H1 (cell line): ENCODE measurements at regions not wholly inside any gene's neighbourhood (a gene's known extent, or its start where the extent isn't known, plus 50 kb on each side); places are given as distances from the start of the nearest gene placed in this dataset.

Source experiments
- BRCA1 ChIP-seq: IDR thresholded peaks from 2 replicates; pipeline ENCODE4 v1.6.1; 2012; ENCODE audit warnings: low read depth, low read length, improper control_type of control experiment
- CHD1 ChIP-seq: IDR thresholded peaks from 2 replicates; pipeline ENCODE4 v1.6.1; 2012; ENCODE audit warnings: low read depth, low read length, improper control_type of control experiment
- CHD2 ChIP-seq: IDR thresholded peaks from 2 replicates; pipeline ENCODE4 v1.6.1; 2012; ENCODE audit warnings: low read length, improper control_type of control experiment
- EZH2 ChIP-seq: fragments of 200-600 bp; sonication (generic); IDR thresholded peaks from 2 replicates; pipeline ENCODE4 v1.7.1; 2012; ENCODE audit warnings: low read depth, mild to moderate bottlenecking, moderate library complexity, low read length, inconsistent platforms; ENCODE audit not compliant: severe bottlenecking
- KDM5A ChIP-seq: fragments of 200-600 bp; IDR thresholded peaks from 2 replicates; pipeline ENCODE4 v1.7.1; 2012; ENCODE audit warnings: mild to moderate bottlenecking, low read length, inconsistent platforms, mixed read lengths
- NANOG ChIP-seq: IDR thresholded peaks from 2 replicates; pipeline ENCODE4 v1.6.1; 2011; ENCODE audit warnings: low read length, low read depth, mild to moderate bottlenecking, inconsistent platforms; ENCODE audit not compliant: insufficient read depth, poor library complexity, severe bottlenecking
- SIRT6 ChIP-seq: IDR thresholded peaks from one replicate; pipeline ENCODE4 v1.7.1; 2012; ENCODE audit warnings: low read length, inconsistent platforms
- SP4 ChIP-seq: IDR thresholded peaks from 2 replicates; pipeline ENCODE4 v1.6.1; 2012; ENCODE audit warnings: low read length, inconsistent platforms
- SUZ12 ChIP-seq: fragments of 200-600 bp; sonication (generic); IDR thresholded peaks from 2 replicates; pipeline ENCODE4 v1.6.1; 2012; ENCODE audit warnings: mild to moderate bottlenecking, inconsistent platforms, low read length, moderate library complexity, mixed read lengths
- YY1 ChIP-seq: IDR thresholded peaks from 2 replicates; pipeline ENCODE4 v1.6.1; 2011; ENCODE audit warnings: low read depth, mild to moderate bottlenecking, low read length
- TF ChIP-seq, protein P1 (sequence below): fragments of 300-600 bp; sonication (generic); IDR thresholded peaks from 2 replicates; pipeline ENCODE4 v1.7.1; 2012; ENCODE audit warnings: low read length, moderate library complexity, mild to moderate bottlenecking, inconsistent platforms; ENCODE audit not compliant: insufficient replicate concordance

DNA sequence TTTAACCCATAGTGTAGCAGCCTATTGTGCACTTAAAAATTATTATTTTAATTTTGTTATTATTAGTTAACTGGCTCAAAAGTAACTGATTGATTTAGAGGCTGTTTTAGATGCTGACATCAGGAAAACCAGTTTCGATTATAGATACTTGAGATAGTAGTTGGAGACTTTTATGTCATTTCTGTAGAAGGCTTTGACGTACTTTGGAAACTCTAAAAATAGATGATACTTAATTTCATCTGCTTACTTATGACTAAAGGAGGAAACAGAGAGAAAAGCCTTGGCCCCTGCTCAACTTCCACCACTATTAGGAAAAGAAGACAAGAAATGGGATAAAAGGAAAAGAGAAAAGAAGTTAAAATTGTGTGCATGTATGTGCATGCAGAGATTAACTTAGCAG, 219.3 kb upstream of the HMGA2 start (continued):
- TF ChIP-seq, protein P1, sequence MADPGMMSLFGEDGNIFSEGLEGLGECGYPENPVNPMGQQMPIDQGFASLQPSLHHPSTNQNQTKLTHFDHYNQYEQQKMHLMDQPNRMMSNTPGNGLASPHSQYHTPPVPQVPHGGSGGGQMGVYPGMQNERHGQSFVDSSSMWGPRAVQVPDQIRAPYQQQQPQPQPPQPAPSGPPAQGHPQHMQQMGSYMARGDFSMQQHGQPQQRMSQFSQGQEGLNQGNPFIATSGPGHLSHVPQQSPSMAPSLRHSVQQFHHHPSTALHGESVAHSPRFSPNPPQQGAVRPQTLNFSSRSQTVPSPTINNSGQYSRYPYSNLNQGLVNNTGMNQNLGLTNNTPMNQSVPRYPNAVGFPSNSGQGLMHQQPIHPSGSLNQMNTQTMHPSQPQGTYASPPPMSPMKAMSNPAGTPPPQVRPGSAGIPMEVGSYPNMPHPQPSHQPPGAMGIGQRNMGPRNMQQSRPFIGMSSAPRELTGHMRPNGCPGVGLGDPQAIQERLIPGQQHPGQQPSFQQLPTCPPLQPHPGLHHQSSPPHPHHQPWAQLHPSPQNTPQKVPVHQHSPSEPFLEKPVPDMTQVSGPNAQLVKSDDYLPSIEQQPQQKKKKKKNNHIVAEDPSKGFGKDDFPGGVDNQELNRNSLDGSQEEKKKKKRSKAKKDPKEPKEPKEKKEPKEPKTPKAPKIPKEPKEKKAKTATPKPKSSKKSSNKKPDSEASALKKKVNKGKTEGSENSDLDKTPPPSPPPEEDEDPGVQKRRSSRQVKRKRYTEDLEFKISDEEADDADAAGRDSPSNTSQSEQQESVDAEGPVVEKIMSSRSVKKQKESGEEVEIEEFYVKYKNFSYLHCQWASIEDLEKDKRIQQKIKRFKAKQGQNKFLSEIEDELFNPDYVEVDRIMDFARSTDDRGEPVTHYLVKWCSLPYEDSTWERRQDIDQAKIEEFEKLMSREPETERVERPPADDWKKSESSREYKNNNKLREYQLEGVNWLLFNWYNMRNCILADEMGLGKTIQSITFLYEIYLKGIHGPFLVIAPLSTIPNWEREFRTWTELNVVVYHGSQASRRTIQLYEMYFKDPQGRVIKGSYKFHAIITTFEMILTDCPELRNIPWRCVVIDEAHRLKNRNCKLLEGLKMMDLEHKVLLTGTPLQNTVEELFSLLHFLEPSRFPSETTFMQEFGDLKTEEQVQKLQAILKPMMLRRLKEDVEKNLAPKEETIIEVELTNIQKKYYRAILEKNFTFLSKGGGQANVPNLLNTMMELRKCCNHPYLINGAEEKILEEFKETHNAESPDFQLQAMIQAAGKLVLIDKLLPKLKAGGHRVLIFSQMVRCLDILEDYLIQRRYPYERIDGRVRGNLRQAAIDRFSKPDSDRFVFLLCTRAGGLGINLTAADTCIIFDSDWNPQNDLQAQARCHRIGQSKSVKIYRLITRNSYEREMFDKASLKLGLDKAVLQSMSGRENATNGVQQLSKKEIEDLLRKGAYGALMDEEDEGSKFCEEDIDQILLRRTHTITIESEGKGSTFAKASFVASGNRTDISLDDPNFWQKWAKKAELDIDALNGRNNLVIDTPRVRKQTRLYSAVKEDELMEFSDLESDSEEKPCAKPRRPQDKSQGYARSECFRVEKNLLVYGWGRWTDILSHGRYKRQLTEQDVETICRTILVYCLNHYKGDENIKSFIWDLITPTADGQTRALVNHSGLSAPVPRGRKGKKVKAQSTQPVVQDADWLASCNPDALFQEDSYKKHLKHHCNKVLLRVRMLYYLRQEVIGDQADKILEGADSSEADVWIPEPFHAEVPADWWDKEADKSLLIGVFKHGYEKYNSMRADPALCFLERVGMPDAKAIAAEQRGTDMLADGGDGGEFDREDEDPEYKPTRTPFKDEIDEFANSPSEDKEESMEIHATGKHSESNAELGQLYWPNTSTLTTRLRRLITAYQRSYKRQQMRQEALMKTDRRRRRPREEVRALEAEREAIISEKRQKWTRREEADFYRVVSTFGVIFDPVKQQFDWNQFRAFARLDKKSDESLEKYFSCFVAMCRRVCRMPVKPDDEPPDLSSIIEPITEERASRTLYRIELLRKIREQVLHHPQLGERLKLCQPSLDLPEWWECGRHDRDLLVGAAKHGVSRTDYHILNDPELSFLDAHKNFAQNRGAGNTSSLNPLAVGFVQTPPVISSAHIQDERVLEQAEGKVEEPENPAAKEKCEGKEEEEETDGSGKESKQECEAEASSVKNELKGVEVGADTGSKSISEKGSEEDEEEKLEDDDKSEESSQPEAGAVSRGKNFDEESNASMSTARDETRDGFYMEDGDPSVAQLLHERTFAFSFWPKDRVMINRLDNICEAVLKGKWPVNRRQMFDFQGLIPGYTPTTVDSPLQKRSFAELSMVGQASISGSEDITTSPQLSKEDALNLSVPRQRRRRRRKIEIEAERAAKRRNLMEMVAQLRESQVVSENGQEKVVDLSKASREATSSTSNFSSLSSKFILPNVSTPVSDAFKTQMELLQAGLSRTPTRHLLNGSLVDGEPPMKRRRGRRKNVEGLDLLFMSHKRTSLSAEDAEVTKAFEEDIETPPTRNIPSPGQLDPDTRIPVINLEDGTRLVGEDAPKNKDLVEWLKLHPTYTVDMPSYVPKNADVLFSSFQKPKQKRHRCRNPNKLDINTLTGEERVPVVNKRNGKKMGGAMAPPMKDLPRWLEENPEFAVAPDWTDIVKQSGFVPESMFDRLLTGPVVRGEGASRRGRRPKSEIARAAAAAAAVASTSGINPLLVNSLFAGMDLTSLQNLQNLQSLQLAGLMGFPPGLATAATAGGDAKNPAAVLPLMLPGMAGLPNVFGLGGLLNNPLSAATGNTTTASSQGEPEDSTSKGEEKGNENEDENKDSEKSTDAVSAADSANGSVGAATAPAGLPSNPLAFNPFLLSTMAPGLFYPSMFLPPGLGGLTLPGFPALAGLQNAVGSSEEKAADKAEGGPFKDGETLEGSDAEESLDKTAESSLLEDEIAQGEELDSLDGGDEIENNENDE, result no peak
- TF ChIP-seq SP4 (no peak), NANOG (no peak), EZH2 (no peak), YY1 (no peak), BRCA1 (no peak), CHD2 (no peak), SUZ12 (no peak), SIRT6 (no peak), CHD1 (no peak), KDM5A (no peak)
- TF ChIP-seq, all 59 proteins: peak for 0
